ENCODE measurements at regions not wholly inside any gene's neighbourhood (a gene's known extent, or its start where the extent isn't known, plus 50 kb on each side); places are given as distances from the start of the nearest gene placed in this dataset.
A peak's percentile ranks its signal among the peaks of the same experiment; 100 is the strongest.
"Not testable (repeated sequence)": the region's sequence is repeated elsewhere in the genome, so short reads cannot be mapped to it uniquely, and the experiment has no call there.

- DNase-seq (ENCODE audit: low read depth) = not testable (repeated sequence)
These were observed 53.6 kb upstream of the MAPK10 start for GRCh38 chr4:86413426-86413825.

DNA sequence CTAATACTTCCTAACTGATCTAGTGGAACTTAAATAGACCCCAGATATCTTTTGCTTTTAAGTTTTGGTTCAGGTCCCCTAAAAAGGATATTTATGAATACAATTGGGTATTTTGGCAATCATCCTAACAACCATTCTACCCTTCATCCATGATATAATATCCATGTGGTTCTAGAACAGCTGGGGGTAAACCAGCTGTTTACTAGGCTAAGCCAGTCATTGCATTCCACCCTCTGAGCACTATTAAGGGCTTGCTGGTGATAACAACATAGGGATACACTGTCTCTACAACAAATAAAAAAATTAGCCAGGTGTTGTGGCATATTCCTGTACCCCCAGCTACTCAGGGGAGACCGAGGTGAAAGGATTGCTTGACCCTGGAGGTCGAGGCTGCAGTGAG, 54.8 kb upstream of the MAPK10 start:
- DNase-seq (ENCODE audit: low read depth) = no peak

DNA sequence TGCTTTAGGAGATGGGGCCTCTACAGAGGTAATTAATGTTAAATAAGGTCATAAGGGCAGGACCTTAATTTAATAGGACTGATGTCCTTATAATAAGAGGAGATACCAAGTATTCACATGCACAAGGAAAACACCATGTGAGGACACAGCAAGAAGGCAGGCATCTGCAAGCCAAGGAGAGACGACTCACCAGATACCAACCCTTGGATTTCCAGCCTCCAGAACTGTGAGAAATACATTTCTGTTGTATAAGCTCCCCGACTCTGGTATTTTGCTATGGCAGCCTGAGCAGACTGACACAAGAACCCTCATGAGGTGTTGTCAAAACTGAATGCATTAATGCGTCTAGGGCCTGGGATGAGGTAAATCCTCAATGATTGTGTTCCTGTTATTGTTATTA, 56.2 kb upstream of the MAPK10 start:
- DNase-seq (ENCODE audit: low read depth) = no peak

DNA sequence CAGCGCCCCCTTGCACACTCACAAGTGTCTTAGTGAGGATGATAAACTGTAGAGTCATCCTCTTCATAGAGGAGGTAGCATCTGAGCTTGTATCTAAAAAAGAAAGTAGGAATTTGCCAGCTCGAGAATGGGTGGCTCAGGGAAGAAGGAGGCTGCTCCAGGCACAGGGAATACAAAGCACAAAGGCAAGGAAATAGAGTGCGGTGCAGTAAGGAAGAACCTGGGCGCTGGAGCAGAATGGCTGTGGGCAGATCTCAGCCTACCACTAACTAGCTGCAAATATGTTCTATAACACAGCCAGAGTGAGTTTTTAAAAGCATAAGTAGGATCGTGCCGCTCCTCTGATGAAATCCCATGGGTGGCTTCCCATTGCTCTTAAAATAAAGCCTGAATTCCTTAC, 61.6 kb upstream of the MAPK10 start:
- no peak for DNase-seq (ENCODE audit: low read depth)

DNA sequence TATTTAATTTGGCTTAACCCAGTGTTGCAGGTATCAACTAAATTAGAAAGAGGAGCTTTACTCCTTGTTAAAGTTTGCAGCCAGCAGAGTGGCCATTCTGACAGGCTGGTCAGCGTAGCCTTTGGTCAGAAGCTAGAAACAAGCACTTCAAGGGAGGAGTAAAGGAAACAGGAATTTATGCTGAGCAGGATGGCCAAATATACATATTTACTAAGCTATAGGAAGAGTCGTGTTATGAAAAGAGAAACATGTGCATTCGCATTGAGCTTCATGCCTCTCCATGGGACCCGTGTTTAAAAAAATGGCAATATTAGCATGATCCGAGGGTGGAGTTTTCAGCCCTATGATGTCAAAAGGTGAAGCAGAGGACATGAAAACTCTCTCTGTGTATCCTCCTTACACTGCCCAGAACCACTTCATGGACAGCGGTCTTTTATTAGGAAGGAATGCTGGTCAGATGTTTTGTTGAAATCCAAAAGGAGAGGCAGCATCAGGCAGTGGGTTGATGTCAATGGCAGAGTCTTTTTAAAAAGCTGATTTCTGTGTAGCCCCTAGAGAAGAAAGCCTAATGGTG, 71.8 kb upstream of the MAPK10 start:
- DNase-seq (ENCODE audit: low read depth) = no peak

DNA sequence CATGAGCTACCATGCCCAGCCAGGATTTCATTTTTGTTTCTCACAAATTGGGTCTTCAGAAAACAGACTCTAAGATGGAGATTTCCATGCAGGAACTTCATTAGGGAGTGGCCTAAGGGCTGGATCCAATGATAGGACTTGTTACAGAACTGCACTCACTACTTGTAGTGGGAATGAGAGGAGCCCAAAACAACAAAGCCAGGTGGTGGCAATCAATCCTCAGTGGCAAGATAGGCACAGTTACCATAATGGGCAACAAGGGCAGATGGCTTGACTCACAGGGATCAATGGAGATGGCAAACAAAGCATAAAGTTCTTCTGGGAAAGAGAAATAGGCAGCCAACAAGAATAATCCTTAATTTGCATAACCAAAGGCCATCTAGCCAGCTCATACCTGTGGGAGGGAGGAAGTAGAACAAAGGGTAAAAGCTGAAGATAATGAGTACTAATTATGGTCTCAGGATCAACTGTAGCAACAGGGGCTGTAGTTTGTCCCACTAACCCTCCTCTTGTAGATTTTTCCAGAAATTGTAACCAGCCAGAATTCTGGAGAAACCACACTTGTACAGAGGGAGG, 72.8 kb upstream of the MAPK10 start:
- DNase-seq (ENCODE audit: low read depth) = no peak

GRCh38 chr4:86439293-86439692, 79.4 kb upstream of the MAPK10 start:
- no peak for DNase-seq (ENCODE audit: low read depth)

DNA sequence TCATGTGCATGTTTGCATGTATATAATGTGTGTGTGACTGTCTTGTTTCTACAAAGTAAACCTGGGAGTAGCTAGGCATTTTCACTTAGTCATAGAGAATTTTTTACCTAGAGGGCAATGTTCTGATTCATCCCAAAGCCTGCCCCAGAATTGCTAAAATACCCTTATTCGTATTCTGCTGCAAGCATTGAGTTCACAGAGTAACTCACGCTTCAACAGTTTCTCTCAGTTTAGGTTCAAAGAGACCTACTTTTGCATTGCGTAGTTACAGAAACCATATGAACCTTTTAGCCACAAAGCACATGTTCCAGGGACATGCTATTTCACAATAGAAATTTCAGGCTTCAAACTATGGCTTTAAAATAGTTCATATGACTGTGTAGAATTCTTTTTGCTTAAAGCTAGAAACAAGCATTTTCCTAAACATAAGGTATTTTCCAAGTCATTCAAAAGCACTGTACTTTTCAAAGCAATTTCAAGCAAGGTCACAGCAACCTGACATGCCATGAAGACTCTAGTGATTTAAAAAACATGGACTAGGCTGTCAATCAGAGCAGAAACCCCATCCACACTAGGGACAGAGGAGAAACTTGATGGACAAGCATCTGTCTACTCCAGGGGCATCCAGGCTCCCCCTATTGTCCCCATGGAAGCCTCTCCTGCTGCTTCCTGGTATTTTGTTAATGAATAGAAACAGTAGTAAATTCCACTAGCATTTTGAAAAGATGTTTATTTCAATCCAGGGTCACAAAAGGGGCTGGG, 81.5 kb upstream of the MAPK10 start:
- DNase-seq (ENCODE audit: low read depth) = peak; percentile 24

DNA sequence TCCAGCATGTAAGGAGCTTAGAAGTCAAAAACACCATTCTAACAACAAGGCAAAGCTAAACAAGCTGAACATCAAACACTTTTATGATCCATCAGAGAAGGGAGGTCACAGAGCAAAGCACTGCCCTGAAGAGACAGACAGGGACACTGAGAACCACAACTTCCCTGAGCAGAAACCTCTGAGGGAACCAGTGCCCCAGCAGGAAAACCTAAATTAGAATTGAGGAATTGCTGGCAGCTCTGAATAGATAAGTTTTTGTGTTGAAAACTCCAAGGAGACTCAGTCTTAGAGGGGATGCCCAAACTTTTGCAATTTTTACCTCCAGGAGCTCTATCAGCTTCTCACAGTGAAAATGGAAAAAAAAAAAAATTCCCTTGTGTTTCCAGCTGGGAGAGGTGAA, 83.0 kb upstream of the MAPK10 start:
- no peak for DNase-seq (ENCODE audit: low read depth)

DNA sequence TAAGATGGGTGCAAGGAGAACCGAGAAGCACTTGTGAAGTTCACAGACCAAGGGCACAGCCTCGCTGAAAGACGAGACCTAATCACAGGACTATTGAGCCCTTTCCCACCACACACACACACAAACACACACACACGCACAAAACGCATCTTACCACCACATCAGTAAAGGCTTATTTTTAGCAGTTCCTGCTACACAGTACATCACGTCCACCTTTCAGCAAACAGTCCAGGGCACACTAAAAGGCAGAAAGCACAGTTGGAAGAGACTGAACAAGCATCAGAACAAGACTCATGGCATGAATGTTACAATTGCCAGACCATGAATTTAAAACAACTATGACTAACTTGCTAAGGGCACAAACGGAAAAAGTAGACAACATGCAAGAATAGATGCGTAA, 83.6 kb upstream of the MAPK10 start:
- DNase-seq (ENCODE audit: low read depth) = no peak

DNA sequence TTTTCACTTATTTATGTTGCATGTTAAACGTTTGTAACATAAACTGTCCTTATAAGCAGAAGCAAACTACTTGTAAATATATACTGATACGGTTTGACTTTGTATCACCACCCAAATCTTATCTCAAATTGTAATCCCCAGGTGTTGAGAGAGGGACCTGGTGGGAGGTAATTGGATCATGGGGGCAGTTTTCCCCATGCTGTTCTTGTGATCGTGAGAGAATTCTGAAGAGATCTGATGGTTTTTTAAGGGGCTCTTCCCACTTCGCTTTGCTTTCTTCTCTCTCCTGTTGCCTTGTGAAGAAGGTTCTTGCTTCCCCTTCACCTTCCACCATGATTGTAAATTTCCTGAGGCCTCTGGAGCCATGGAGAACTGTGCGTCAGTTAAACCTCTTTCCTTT, 87.1 kb upstream of the MAPK10 start:
- no peak for DNase-seq (ENCODE audit: low read depth)

- DNase-seq (ENCODE audit: low read depth) = no peak
These were observed 89.0 kb upstream of the MAPK10 start for GRCh38 chr4:86448871-86449270.

DNA sequence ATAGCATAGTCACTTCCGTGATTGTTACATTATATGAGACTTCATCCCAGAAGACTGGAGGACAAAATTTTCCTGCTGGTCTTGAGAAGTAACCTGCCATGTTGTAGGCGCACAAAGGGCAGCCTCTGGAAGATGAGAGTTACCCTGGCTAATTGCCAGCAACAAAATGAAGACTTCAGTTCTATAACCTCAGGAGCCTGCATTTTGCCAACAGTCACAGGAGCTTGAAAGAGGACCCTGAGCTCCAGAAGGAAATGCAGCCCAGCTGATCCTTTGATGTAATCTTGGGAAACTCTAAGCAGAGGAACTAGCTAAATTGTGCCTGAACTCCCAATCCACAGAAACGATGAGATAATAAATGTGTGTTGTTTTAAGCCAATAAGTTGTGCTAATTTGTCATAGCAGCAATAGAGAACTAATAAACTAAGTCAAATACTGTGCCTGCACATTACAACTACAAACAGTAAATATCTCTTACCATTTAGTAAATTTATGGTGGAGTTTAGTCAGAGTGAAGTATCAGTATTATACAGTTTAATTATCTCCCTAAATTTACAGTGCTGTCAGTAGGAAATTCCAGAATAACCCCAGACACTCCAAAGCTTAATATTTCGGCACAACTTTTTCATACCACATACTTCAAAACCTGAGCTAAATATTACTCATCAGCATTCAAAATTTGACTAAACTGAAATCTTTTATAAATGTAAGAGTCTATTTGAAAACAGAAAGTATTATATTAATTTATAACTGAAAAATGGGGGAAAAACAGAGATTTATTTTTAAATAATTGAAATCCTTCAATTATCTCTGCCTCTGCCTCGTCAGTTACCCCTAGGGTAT, 90.1 kb upstream of the MAPK10 start:
- no peak for DNase-seq (ENCODE audit: low read depth)

DNA sequence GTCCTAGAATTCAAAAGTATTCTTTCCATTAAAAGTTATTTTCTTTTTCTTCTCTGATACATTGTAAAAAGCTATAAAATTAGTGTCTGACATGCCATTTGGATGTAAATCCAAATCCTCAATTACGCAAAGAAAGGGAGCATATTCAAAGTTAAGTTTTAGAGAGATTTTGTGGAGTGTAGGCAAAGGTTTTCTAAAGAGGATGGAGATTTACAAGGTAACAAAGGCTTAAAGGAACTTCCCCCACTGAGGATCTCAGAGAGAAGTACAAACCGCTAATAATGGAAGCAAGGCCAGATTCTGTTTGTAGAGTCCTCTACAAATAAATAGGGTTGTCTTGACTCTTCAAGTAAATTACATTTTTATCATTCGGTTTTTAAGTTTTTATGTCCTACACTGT, 91.0 kb upstream of the MAPK10 start:
- no peak for DNase-seq (ENCODE audit: low read depth)

DNA sequence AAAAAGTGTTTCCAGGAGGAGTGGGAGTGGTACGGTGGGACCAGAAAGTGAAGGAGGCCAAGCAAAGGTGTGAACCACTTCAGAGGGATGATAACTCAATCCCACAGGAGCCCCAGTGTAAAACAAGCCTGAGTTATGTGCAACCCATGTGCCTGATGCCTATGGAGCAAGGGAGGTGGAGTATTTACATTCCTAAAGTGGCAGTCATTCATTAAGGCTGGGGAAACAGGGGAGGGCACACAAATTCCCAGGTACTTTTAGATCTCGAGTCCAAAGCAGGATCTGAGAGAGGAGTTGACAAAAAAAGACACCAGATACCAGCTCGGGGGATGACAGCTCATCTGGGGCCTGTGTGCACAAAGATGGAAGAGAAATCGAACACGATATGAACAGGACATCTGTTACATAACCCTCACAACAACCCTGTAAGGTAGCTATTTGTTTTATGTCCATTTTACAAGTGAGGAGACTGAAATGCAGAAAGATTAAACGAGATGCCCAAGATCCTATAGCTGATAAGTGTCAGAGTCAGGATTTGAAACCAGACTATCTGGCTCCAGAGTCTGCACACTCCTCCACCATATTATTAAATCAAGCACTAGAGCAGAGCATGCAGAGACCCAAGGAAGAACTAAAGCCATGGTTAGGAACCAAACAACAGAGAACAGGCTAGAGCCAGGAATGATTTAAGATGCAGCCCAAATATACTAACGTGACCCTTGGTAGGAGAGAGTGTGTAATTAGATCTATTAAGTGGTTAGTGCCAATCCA, 91.9 kb upstream of the MAPK10 start:
- DNase-seq (ENCODE audit: low read depth) = peak; percentile 7

DNA sequence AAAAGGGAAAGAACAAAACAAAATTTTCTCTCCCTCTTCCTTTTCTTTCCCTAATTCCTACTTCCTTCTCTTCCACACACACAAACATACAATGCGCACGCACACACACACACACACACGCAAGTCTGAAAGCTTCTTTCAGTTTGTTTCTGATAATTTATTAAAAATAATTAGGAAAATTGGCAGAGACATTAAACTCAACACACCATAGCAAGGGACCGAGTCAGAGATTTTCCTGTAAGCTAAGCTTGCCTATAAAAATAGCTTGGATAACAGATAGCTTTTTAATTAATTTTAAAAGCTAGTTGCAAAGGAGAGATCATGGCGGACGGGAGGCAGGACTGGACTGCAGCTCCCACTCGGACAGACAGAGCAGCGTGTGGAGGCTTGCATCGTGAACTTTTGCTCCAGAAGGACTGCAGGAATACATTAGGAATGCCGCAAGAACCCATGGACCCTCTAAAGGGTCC, 92.6 kb upstream of the MAPK10 start:
- DNase-seq (ENCODE audit: low read depth) = no peak

- DNase-seq (ENCODE audit: low read depth) = no peak
These were observed 93.2 kb upstream of the MAPK10 start for GRCh38 chr4:86452924-86453531.

DNA sequence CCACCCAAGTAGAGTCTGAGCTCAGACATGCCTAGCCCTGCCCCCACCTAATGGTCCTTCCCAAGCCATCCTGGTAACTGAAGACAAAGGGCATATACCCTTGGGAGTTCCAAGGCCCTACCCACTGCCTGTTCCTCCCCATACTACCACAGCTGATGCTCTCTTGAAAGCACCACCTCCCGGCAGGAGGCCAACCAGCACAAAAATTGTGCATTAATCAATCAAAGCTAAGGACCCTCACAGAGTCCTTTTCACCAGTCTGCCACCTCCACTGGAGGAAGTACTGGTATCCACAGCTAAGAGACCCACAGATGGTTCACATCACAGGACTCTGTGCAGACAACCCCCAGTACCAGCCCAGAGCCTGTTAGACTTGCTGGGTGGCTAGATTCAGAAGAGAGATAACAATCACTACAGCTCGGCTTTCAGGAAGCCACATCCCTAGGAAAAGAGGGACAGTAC, 93.8 kb upstream of the MAPK10 start:
- not testable (repeated sequence) for DNase-seq (ENCODE audit: low read depth)

- peak; percentile 16 for DNase-seq (ENCODE audit: low read depth)
These were observed 102.0 kb upstream of the MAPK10 start for GRCh38 chr4:86461849-86462248.

GRCh38 chr4:86472377-86473019, 112.6 kb upstream of the MAPK10 start:
- DNase-seq (ENCODE audit: low read depth) = no peak
